H1 (cell line): ENCODE measurements at regions not wholly inside any gene's neighbourhood (a gene's known extent, or its start where the extent isn't known, plus 50 kb on each side); places are given as distances from the start of the nearest gene placed in this dataset.

Experiments
- CTCF ChIA-PET: fragments of 300-600 bp; sonication (Branson Sonifier 250); formaldehyde crosslinking; loops from one replicate; lab custom pipeline; 2021; ENCODE audit not compliant: partially characterized antibody; lab: Charles Lee
- POLR2A ChIA-PET: fragments of 300-600 bp; sonication (Branson Sonifier 250); formaldehyde crosslinking; loops from one replicate; lab custom pipeline; 2021; ENCODE audit warnings: inconsistent platforms; ENCODE audit not compliant: partially characterized antibody; lab: Charles Lee
- DNase-seq, 2 experiments: peaks; one replicate each; pipeline versions ENCODE4 v3.0.0 to v3.0.0-alpha.2; 2010 to 2022; ENCODE audit warnings: low spot score in 2 of 2, low read depth in 1 of 2, mixed read lengths in 1 of 2
- FAIRE-seq: peaks from 2 replicates; lab custom pipeline; 2011; peaks lifted over from hg19 to GRCh38; lab: Jason Lieb, UNC
- H2AFZ ChIP-seq: 2 replicates; pipeline ENCODE4 v1.8.1; 2012; ENCODE audit warnings: low read length, inconsistent platforms
- H2AK5ac ChIP-seq: 2 replicates; pipeline ENCODE4 v1.6.1; 2013; ENCODE audit warnings: low read depth, low read length
- H2BK120ac ChIP-seq: replicated peaks from 2 replicates; pipeline ENCODE3; 2013; ENCODE audit warnings: low read depth, low read length, inconsistent platforms
- H2BK12ac ChIP-seq: 2 replicates; pipeline ENCODE4 v1.6.1; 2013; ENCODE audit warnings: low read depth, low read length
- H2BK15ac ChIP-seq: 2 replicates; pipeline ENCODE4 v1.6.1; 2013; ENCODE audit warnings: low read length
- H2BK20ac ChIP-seq: 2 replicates; pipeline ENCODE4 v1.6.1; 2013; ENCODE audit warnings: low read length
- H2BK5ac ChIP-seq: 2 replicates; pipeline ENCODE4 v1.6.1; 2013; ENCODE audit warnings: low read depth, low read length
- H3K14ac ChIP-seq: 2 replicates; pipeline ENCODE4 v1.6.1; 2013; ENCODE audit warnings: inconsistent platforms; ENCODE audit not compliant: insufficient read length
- H3K18ac ChIP-seq: 2 replicates; pipeline ENCODE4 v1.6.1; 2013; ENCODE audit warnings: low read length; ENCODE audit errors: extremely low read depth
- H3K23ac ChIP-seq: 2 replicates; pipeline ENCODE4 v1.6.1; 2013; ENCODE audit warnings: inconsistent platforms; ENCODE audit not compliant: insufficient read length
- H3K23me2 ChIP-seq: 2 replicates; pipeline ENCODE4 v1.6.1; 2013; ENCODE audit warnings: low read depth, low read length
- H3K27ac ChIP-seq: 2 replicates; pipeline ENCODE4 v1.6.1; 2011; ENCODE audit warnings: low read depth, low read length, inconsistent platforms
- H3K27me3 ChIP-seq, 4 experiments: replicated peaks in 1 of 4; 1 replicate in 1 of 4; 2 replicates in 3 of 4; pipeline versions ENCODE4 v1.6.1 to v1.8.1; 2011 to 2013; ENCODE audit warnings: low read length in 3 of 4, mild to moderate bottlenecking in 3 of 4, inconsistent platforms in 2 of 4, mixed read lengths in 2 of 4, moderate library complexity in 1 of 4; ENCODE audit not compliant: control insufficient read depth in 3 of 4, insufficient read depth in 3 of 4; ENCODE audit errors: extremely low read depth in 1 of 4
- H3K36me3 ChIP-seq, 4 experiments: 2 replicates each; pipeline versions ENCODE4 v1.6.1 to v1.8.1; 2011 to 2013; ENCODE audit warnings: mild to moderate bottlenecking in 4 of 4, low read length in 3 of 4, moderate library complexity in 2 of 4, control low read depth in 1 of 4, inconsistent platforms in 1 of 4; ENCODE audit not compliant: insufficient read depth in 4 of 4, control insufficient read depth in 2 of 4
- H3K4ac ChIP-seq: replicated peaks from 2 replicates; pipeline ENCODE3; 2013; ENCODE audit warnings: low read length, low read depth, mixed read lengths, inconsistent platforms; ENCODE audit not compliant: insufficient read length
- H3K4me1 ChIP-seq, 4 experiments: replicated peaks in 1 of 4; 1 replicate in 1 of 4; 2 replicates in 3 of 4; pipeline versions ENCODE4 v1.6.1 to v1.8.1; 2011 to 2013; ENCODE audit warnings: low read length in 3 of 4, inconsistent platforms in 2 of 4, mixed read lengths in 1 of 4; ENCODE audit not compliant: insufficient read depth in 4 of 4, control insufficient read depth in 3 of 4
- H3K4me2 ChIP-seq, 2 experiments: 2 replicates each; pipeline versions ENCODE4 v1.6.1 to v1.8.1; 2011 to 2013; ENCODE audit warnings: low read depth in 2 of 2, low read length in 2 of 2, control low read depth in 1 of 2, inconsistent platforms in 1 of 2, mild to moderate bottlenecking in 1 of 2; ENCODE audit not compliant: insufficient read depth in 1 of 2
- H3K4me3 ChIP-seq, 4 experiments: fragments of 200-600, 300-600 bp in 1 of 4; sonication (generic), shearing (Covaris generic), sonication (Bioruptor Twin) in 1 of 4; 2 replicates each; pipeline versions ENCODE4 v1.5.1 to v1.8.1; 2011 to 2016; ENCODE audit warnings: low read length in 4 of 4, low read depth in 3 of 4, control low read depth in 2 of 4, inconsistent platforms in 2 of 4, mild to moderate bottlenecking in 2 of 4, mixed read lengths in 1 of 4, moderate library complexity in 1 of 4; ENCODE audit not compliant: insufficient read depth in 2 of 4; ENCODE audit errors: extremely low read depth in 1 of 4
- H3K56ac ChIP-seq: replicated peaks from 2 replicates; pipeline ENCODE3; 2013; ENCODE audit warnings: low read depth, mild to moderate bottlenecking, mixed read lengths, low read length, inconsistent platforms; ENCODE audit not compliant: insufficient read length
- H3K79me1 ChIP-seq: 2 replicates; pipeline ENCODE4 v1.6.1; 2013; ENCODE audit warnings: low read depth, low read length, control low read depth
- H3K79me2 ChIP-seq, 2 experiments: 2 replicates each; pipeline versions ENCODE4 v1.6.1 to v1.8.1; 2012 to 2013; ENCODE audit warnings: low read length in 2 of 2, mild to moderate bottlenecking in 2 of 2, inconsistent platforms in 1 of 2; ENCODE audit not compliant: insufficient read depth in 2 of 2, control insufficient read depth in 1 of 2
- H3K9ac ChIP-seq, 4 experiments: replicated peaks in 1 of 4; 1 replicate in 1 of 4; 2 replicates in 3 of 4; pipeline versions ENCODE4 v1.6.1 to v1.8.1; 2011 to 2013; ENCODE audit warnings: low read depth in 3 of 4, low read length in 3 of 4, control low read depth in 2 of 4, mild to moderate bottlenecking in 2 of 4, moderate library complexity in 2 of 4, inconsistent platforms in 1 of 4; ENCODE audit errors: extremely low read depth in 1 of 4
- H3K9me3 ChIP-seq, 2 experiments: 2 replicates each; pipeline versions ENCODE4 v1.6.1 to v1.8.1; 2012 to 2013; ENCODE audit warnings: mild to moderate bottlenecking in 2 of 2, moderate library complexity in 2 of 2, control low read depth in 1 of 2, inconsistent platforms in 1 of 2, low read depth in 1 of 2, low read length in 1 of 2, mixed read lengths in 1 of 2; ENCODE audit not compliant: insufficient read depth in 2 of 2
- H4K20me1 ChIP-seq, 2 experiments: replicated peaks in 1 of 2; 2 replicates each; pipeline versions ENCODE3 to v1.8.1; 2011 to 2013; ENCODE audit warnings: inconsistent platforms in 2 of 2, low read length in 2 of 2, mild to moderate bottlenecking in 1 of 2; ENCODE audit not compliant: insufficient read depth in 2 of 2, control insufficient read depth in 1 of 2
- H4K5ac ChIP-seq: 2 replicates; pipeline ENCODE4 v1.6.1; 2013; ENCODE audit warnings: low read length, low read depth, mixed read lengths, inconsistent platforms; ENCODE audit not compliant: insufficient read length
- H4K8ac ChIP-seq: 2 replicates; pipeline ENCODE4 v1.8.0; 2013; ENCODE audit warnings: mild to moderate bottlenecking, moderate library complexity, low read length, inconsistent platforms; ENCODE audit not compliant: insufficient read depth; ENCODE audit errors: extremely low read depth
- H4K91ac ChIP-seq: replicated peaks from 2 replicates; pipeline ENCODE3; 2013; ENCODE audit warnings: low read length, mixed read lengths, inconsistent platforms; ENCODE audit not compliant: insufficient read length
- ATF2 ChIP-seq: IDR thresholded peaks from 2 replicates; pipeline ENCODE4 v1.6.1; 2012; ENCODE audit warnings: low read length, inconsistent platforms
- CBX5 ChIP-seq: fragments of 300-800, 300-1000 bp; sonication (generic); IDR thresholded peaks from 2 replicates; pipeline ENCODE4 v1.7.1; 2016; ENCODE audit warnings: antibody characterized with exemption, low read length, low read depth
- CREB1 ChIP-seq: IDR thresholded peaks from 2 replicates; pipeline ENCODE4 v1.6.1; 2012; ENCODE audit warnings: inconsistent platforms
- SP1 ChIP-seq: IDR thresholded peaks from 2 replicates; pipeline ENCODE4 v1.6.1; 2011; ENCODE audit warnings: low read depth, low read length
- SP4 ChIP-seq: IDR thresholded peaks from 2 replicates; pipeline ENCODE4 v1.6.1; 2012; ENCODE audit warnings: low read length, inconsistent platforms
- TAF1 ChIP-seq: IDR thresholded peaks from 2 replicates; pipeline ENCODE4 v1.6.1; 2011; ENCODE audit warnings: mild to moderate bottlenecking, low read depth, low read length
- TAF7 ChIP-seq: optimal IDR thresholded peaks from 2 replicates; pipeline ENCODE3; 2011; ENCODE audit warnings: low read depth, mild to moderate bottlenecking, inconsistent platforms, low read length, moderate library complexity, borderline replicate concordance
- TCF12 ChIP-seq: IDR thresholded peaks from 2 replicates; pipeline ENCODE4 v1.6.1; 2011; ENCODE audit warnings: low read depth, mild to moderate bottlenecking, low read length
- WGBS, 2 experiments: shearing (Covaris generic) in 1 of 2; methylation state at CpG; one replicate each; pipeline versions ENCODE4 v1.1.6 to v1.1.7; 2013 to 2015; ENCODE audit warnings: low lambda C conversion rate in 2 of 2, mixed read lengths in 2 of 2, inconsistent platforms in 1 of 2, low coverage in 1 of 2, missing lambda C conversion rate in 1 of 2; ENCODE audit not compliant: insufficient replicate concordance in 2 of 2, insufficient coverage in 1 of 2, insufficient read length in 1 of 2; ENCODE audit errors: extremely low coverage in 1 of 2, missing lambda C conversion rate in 1 of 2; 5-methylcytosine and 5-hydroxymethylcytosine counted together

DNA sequence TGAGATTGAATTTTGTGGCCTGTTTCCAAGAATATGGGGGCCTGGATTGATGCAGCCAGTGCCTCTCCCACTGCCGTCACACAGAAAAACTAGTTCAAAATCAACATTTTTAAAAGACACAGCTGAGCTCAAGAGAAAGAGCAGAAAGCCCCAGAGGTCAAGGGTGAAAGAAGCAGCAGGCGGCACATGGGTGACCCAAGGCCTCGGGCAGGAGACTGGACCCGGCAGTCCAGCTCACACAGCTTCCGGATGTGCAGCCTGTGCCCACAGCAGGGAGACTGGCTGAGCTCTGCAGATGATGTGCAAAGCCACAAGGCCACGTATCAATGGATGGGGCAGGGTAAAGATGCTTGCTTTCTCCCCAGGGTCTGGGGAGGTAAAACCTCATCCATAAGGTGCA lies 50.4 kb upstream of the RNF32 start:
- Histone ChIP-seq H2BK12ac (no peak overlapping the region), H4K20me1 (no peaks in the 10 kb centered on the region), H3K36me3 (no peaks in the 10 kb centered on the region), H3K23ac (no peak overlapping the region), H3K4ac (no peak overlapping the region), H3K23me2 (no peaks in the 10 kb centered on the region), H3K14ac (no peak overlapping the region), H3K4me1 (peaks cover 0 to 6% (median 1%) of the 10 kb centered on the region in 4 experiments; a peak in 2 of 7 replicates), H3K79me1 (no peaks in the 10 kb centered on the region), H4K5ac (no peak overlapping the region), H2BK20ac (no peak overlapping the region), H3K27ac (no peak overlapping the region), H4K91ac (no peak overlapping the region), H3K4me3 (no peak overlapping the region), H4K8ac (no peak overlapping the region; the same call in 1 of the 2 replicates), H2BK120ac (no peak overlapping the region), H2BK15ac (no peak overlapping the region), H2BK5ac (no peak overlapping the region), H3K79me2 (no peaks in the 10 kb centered on the region), H2AFZ (no peak overlapping the region), H3K56ac (no peak overlapping the region), H3K4me2 (no peak overlapping the region), H3K27me3 (peaks cover 0 to 12% (median 7%) of the 10 kb centered on the region in 4 experiments; a peak in 4 of 7 replicates), H2AK5ac (no peak overlapping the region), H3K18ac (no peak overlapping the region), H3K9me3 (peaks cover 8 to 10% of the 10 kb centered on the region in 2 experiments; a peak in 1 of 4 replicates), H3K9ac (no peak overlapping the region)
- no peak for FAIRE-seq
- ChIA-PET CTCF (interaction anchor here (0.6 kb wide), 1 partner anchor 769 kb away, joined by 3 read pairs; no protein-coding TSS in a partner anchor), POLR2A (no interaction called here)
- TF ChIP-seq TAF7, result no peak
- TF ChIP-seq CBX5, result no peak
- no peak for TF ChIP-seq CREB1
- TF ChIP-seq SP1, result no peak
- no peak for TF ChIP-seq SP4
- TF ChIP-seq TAF1, result no peak
- no peak for TF ChIP-seq ATF2
- TF ChIP-seq TCF12, result no peak
- WGBS, 2 experiments, result 91% methylated on average over 6 of the region's 6 CpGs; no CpG with 5 or more reads in 1 of the 2 experiments
- DNase-seq, result no peak
